Stimulated activated CD8-positive, alpha-beta memory T cell treated with anti-CD3 and anti-CD28 coated beads, Interleukin-2, amount 100 ng/mL, for 1 hour (primary cell): ENCODE measurements at regions not wholly inside any gene's neighbourhood (a gene's known extent, or its start where the extent isn't known, plus 50 kb on each side); places are given as distances from the start of the nearest gene placed in this dataset.

ENCODE experiments used
- DNase-seq, 2 donors: peaks; one replicate each; pipeline ENCODE4 v3.0.0-alpha.2; 2020; ENCODE audit warnings: low read depth in 2 of 2

- DNase-seq: no peak
Observed at GRCh38 chr13:44021422-44021821, 141.7 kb downstream of the LACC1 start.

GRCh38 chr13:44022196-44022595, 142.5 kb downstream of the LACC1 start:
- no peak for DNase-seq

GRCh38 chr13:44024167-44024845, 144.6 kb downstream of the LACC1 start:
- no peak for DNase-seq

DNA sequence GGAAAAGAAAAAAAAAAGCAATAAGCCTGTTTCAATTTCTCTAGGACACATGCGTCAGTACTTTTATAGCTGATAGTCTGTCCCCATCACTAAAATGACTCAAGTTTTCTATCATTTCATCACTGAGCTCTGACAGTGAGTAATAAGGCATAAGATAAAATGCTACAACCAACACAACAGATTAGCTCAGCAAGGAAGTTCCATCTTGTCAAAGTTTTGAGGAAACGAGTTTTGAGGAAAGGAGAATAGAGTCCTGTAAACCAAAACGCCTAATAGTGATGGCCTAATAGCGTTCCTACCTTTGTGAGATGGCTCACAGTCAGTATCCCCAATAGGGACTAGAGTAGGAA, 145.1 kb downstream of the LACC1 start:
- DNase-seq: no peak

DNA sequence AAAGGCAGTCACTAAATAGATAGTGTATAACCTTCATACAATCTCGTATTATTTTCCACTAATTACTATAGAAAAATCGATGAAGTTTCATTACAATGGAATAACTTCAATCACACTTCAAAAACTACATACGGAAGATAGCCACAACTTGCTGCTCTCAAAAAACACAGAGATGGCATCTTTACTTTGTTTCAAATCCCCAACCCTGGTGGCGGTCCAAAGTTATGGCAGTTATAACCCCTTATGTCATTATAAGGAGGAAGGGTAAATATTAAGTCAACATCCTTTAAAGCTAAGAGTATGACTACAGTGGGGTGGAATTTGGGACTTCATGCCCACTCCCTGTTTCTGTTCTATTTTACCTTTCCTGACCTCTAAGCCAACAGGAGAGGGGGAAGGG, 146.5 kb downstream of the LACC1 start:
- DNase-seq: no peak

GRCh38 chr13:44028734-44029133, 149.0 kb downstream of the LACC1 start:
- DNase-seq: no peak

- DNase-seq: no peak
Observed at GRCh38 chr13:44030615-44031014, 150.9 kb downstream of the LACC1 start.

DNA sequence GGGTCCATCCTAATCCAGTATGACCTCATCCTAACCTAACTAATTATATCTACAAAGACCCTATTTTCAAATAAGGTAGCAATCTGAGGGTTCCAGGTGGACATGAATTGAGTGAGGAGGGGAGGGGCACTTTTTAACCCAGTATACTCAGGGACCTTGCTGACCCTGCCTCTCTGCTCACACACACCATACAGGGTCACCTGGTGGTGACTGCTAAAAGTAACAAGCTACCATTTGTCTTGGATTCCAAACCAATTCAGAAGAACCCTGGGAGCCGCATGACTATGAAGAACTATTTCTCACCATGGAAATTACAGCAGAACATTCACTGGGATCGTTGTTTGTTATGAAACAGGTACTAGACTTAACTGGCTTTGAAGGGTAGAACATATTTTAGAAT, 151.9 kb downstream of the LACC1 start:
- DNase-seq: no peak

DNA sequence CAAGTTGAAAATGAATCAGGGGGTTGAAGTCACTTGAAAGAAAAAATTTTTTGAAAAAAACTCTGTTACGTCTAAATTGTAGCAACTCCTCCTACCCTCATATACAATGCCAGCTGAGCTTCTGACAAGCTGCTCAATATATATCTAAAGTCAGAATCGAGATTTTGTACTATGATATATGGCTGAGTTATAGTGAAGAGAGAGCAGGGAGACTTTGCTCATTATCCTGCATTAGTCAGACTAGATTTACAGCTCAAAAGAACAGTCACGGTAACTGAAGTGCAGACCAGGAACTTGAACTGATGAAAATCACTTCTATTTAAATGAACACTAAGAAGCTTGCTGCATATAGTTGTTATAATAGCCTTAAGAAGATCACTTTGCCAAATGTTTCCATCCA, 153.1 kb downstream of the LACC1 start:
- DNase-seq: no peak

DNA sequence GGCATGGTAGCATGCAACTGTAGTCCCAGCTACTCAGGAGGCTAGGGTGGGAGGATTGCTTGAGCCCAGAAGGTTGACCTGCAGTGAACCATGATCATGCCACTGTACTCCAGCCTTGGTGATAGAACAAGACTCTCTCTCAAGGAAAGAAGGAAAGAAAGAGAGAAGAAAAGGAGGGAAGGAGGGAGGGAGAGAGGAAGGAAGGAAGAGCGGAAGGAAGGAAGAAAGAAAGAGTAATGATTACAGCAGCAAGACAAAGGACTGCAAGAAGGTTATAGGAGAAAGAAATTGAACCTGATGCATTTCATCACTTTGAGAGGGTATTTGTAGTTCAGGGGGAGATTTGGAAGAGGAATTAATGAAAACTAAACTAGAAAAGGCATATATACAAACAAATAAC, 155.7 kb downstream of the LACC1 start:
- DNase-seq: no peak

DNA sequence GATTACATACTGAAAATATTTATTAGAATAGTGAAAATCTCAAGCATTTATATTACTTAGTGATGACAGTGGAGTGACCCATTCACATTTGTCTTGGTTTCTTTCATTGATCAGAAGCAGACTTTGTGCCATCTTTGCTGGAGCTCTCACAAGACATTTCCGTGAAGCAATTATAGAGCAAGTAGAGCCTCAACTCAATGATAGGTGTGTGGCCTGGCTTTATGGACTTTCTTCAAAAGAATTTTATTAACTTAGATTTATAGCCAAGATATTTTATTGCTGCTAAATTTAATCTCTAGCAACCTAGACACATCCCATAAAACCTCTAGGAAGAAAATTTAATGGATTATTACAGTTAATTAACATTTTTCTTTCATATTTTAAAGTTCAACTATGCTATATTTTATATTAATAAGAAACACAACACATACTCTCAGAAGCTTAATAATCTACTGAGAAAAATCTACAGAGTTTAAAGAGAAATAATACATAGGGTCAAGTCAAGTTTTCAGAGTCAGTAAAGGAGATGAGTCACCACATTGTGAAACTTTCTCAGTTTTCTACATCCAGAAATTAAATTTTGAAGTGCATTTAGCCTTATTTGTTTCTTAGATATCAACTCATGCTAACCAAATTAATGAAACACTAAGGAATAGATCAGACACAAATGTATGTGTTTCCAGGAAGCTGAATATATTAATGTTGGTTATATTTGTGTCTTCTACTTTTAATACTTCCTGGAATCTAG, 160.5 kb downstream of the LACC1 start:
- DNase-seq: no peak

DNA sequence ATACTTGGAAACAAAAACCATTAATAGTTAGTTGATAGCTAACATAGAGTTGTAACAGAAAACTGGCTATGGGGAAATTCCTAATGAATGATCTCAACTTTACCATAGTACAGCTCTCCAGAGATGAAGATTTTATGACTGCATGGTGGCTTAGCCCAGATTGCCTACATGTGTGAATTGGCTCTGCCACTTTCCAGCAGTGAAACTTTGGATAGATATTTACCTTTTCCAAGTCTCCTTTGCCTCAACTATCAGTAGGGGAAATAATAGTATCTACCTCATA, 161.1 kb downstream of the LACC1 start:
- no peak for DNase-seq

DNA sequence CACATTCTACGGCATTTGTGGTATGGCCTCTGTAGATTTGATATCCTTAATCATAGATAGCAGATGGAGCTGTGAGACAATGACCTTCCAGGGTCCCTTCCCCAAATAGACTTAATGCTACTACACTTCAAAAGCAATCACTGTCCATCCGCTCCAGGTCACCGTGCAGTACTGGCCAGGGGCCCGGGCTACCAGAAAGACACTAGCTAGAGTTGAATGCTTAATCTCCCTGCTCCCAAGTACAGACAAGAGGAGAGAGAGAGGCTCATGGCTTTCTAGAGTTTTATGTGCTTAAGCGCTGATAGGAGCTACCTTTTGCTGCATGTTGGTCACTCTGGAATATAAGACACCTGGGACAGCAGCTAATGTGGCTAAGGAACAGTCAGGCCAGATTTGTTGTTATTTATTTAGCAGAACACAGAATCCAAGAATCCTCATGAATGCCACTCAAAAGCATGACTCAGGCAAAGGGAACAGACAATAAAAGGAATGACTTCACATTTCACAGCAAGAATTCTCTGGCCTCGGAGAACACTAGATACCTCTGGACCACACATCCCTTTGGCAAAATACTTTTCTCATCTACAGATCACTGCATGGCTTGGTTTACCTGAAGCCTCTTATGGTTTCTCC, 165.0 kb downstream of the LACC1 start:
- no peak for DNase-seq

- no peak for DNase-seq
Observed at GRCh38 chr13:44045180-44045562, 165.5 kb downstream of the LACC1 start.

- DNase-seq: no peak
Observed at GRCh38 chr13:44046428-44046827, 166.7 kb downstream of the LACC1 start.

DNA sequence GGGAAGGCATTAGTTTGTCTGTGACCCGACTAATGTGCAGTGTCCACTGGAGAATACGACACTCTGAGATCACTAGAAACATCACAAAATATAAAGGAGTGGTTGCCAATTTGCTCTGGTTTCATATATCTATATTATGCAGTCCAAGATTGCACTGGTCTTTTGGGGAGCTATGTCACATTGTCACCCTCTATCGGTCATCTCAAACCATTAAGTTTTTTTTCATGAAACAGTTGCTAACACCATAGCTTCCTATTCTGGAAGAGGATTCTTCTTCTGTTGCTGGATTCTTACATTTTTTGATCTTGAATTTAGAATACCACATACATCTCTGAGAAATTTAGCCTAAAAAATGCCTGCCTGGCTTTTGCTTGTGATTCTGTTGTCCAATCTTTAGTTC, 168.6 kb downstream of the LACC1 start:
- DNase-seq: no peak

DNA sequence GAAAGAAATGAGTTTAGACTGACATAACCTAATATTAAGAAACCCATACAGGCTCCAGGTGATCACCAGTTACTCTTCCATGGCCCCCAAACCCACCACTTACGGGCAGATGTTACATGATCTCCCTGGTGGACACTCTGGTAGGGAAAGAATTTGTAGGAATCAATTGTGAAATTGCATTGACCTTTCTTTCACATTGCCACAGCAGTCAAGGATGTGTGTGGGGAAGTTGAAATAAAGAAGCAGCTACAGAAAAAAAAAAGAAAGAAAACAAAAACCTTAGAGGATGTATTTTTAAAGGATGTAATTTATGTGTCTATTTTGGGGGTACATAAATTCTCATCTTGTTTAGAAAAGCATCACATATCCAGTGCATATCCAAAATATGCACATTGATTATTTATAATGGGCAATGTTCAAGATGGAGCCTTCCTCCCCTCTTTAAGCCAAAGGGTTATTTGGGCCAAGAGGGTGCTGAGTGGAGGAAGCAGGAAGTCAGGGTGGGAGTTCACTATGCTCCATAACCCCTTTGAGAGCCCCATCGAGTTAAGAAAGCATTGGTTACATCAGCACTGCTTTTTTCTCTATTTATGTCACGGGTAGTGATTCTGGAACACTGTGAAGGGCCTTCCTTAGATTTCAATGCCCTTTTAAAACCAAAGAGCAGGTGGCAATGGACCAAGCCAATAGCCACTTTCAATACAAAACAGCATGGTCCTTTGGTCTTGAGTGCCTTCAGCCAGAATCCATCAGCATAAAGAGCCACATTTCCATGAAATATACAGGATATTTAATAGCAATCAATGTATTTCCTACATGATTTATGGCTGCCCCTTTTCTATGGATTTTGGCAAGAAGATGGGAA, 169.6 kb downstream of the LACC1 start:
- DNase-seq: no peak

DNA sequence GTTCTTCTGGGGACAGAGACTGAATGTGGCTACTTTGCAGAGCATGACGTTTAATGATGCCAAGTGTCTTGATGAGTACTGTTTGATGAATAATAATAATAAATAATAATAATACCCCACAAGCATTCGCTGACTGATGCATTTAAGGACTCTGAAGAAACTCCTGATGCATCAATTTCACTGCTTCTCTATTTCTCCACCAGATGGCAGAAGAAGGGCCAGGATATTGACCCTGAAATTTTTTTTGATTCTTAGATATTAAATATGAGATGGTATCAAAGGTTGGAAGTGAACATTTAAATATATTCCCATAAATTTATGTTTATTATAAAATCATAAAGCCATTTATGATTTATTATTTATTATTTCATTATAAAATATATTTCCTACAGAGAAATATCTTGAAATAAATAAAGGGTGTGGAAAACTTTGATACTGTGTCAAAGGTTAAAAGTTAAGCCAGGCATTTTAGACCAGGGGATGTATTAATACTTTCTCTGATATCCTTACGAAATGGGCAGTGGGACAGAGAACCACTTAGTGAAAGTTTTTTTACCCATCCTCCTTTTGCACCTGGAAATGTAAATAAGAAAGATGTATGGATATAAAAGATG, 170.9 kb downstream of the LACC1 start:
- no peak for DNase-seq

- no peak for DNase-seq
Observed at GRCh38 chr13:44051405-44051804, 171.7 kb downstream of the LACC1 start.

- DNase-seq: no peak
Observed at GRCh38 chr13:44051918-44052675, 172.4 kb downstream of the LACC1 start.

DNA sequence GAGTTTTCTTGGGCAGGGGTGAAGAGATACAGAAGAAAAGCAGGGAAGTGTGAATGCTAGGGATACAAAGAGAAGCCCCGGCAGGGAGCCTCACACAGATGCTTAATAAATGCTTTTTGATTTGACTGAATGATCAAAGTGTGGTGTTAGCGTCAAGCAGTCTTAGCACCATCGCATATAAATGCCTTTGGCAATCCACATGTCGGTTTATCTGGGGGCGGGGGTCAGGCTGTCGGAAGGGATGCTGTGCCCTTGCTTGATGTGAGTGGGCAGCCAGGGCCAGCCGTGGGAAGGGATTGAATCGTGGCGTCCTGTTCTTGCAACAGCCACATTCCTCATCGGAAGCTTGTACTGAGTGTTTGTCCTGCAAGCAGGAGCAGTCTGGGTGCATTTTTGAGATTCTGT, 173.1 kb downstream of the LACC1 start:
- no peak for DNase-seq
